ENCODE measurements at regions not wholly inside any gene's neighbourhood (a gene's known extent, or its start where the extent isn't known, plus 50 kb on each side); places are given as distances from the start of the nearest gene placed in this dataset.

DNA sequence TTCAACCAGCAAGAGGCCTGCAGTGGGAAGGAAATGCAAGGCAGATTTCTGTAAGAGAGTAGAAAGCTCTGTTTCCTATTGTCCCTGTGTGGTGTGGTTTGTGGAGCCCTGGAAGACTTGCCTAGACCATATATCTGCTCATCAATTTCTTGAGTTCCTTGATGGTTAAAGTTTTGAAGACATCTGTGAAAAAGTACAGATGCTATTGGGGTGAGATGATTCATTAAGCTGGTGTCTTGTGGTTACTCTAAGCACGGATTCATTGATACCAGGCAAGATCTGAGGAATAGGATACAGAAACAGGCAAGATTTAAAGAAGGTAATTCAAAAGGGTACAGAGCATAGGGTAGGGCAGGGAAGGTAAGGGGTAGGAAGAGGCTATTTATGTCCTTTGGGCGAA is 275.8 kb upstream of the SESN3 start:
- no peak overlapping the region for H3K4me3 ChIP-seq (ENCODE audit: low read depth, low read length)
- ChIA-PET POLR2A (no interaction called here), CTCF (interaction anchor here (1.0 kb wide), 1 partner anchor 10 kb away, joined by 3 read pairs; no protein-coding TSS in a partner anchor)
- TF ChIP-seq, protein P1, sequence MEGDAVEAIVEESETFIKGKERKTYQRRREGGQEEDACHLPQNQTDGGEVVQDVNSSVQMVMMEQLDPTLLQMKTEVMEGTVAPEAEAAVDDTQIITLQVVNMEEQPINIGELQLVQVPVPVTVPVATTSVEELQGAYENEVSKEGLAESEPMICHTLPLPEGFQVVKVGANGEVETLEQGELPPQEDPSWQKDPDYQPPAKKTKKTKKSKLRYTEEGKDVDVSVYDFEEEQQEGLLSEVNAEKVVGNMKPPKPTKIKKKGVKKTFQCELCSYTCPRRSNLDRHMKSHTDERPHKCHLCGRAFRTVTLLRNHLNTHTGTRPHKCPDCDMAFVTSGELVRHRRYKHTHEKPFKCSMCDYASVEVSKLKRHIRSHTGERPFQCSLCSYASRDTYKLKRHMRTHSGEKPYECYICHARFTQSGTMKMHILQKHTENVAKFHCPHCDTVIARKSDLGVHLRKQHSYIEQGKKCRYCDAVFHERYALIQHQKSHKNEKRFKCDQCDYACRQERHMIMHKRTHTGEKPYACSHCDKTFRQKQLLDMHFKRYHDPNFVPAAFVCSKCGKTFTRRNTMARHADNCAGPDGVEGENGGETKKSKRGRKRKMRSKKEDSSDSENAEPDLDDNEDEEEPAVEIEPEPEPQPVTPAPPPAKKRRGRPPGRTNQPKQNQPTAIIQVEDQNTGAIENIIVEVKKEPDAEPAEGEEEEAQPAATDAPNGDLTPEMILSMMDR (IDR thresholded peaks at IDR 0.05; ENCODE audit: insufficient read depth, low read length, missing control alignments), result no peak
- DNase-seq (ENCODE audit: low read depth, low spot score), result no peak

DNA sequence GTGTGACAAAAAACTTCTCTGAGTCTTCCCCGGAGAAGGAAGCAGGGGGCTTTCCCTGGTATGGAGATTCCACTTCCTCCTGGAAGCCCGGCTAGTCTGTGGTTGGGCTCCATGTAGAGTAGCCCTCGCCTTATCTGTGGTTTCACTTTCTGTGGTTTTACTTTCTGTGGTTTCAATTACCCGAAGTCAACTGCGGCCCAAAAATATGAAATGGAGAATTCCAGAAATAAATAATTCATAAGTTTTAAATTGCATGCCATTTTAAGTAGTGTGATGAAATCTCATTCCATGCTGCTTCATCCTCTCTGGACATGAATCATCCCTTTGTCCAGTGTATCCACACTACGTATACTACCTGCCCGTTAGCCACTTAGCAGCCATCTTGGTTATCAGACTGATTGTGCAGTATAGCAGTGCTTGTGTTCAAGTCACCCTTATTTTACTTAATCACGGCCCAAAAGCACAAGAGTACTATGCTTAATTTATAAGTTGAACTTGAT is 275.0 kb upstream of the SESN3 start:
- TF ChIP-seq, protein P1 (IDR thresholded peaks at IDR 0.05; ENCODE audit: insufficient read depth, low read length, missing control alignments), result no peak
- ChIA-PET POLR2A (no interaction called here), CTCF (interaction anchor here (1.0 kb wide), 1 partner anchor 53 kb away, joined by 3 read pairs; no protein-coding TSS in a partner anchor)
- H3K4me3 ChIP-seq (ENCODE audit: low read depth, low read length), result no peak overlapping the region
- DNase-seq (ENCODE audit: low read depth, low spot score), result peak; percentile 50

DNA sequence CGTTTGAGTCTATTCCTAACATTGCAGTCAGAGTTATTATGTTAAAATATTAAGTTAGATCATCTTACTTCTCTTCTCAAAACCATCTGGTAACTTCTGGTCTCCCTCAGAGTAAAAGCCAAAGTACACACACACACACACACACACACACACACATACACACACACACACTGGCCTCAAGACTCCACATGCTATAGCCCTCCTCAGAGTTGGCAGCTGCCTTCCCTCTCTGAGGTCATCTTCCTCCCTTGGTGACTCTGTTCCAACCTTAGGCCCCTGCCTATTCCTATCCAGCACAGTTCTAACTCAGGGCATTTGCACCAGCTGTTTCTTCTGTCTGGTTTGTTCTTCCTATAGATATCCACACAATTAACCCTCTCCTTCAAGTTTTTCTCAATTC is 272.0 kb upstream of the SESN3 start:
- no peak overlapping the region for H3K4me3 ChIP-seq (ENCODE audit: low read depth, low read length)
- peak; percentile 36 for DNase-seq (ENCODE audit: low read depth, low spot score)
- POLR2A ChIA-PET, result no interaction called here
- TF ChIP-seq, protein P1 (IDR thresholded peaks at IDR 0.05; ENCODE audit: insufficient read depth, low read length, missing control alignments), result no peak
- CTCF ChIA-PET, result interaction anchor here (1.5 to 1.7 kb wide), 2 partner anchors 13 to 201 kb away, joined by 4 to 5 read pairs; no protein-coding TSS in a partner anchor

DNA sequence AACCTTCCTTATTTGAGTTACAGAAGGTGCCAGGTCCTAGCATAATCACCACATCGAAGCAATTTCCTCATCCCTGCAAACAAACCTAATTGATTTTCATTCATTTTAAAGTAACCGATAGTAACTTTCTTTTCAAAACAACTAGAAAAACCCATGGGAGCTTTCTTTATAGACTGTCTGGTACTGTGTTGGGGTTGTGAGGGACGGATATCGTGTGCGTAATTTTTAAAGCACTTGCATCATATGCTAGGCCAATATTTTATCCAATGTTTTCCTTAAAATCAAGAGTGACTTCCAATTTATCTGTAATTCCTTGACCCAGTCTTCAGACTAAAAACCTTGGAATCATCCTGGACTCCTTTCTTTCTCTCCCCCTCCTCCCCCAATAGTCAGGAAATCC is 271.5 kb upstream of the SESN3 start:
- ChIA-PET POLR2A (no interaction called here), CTCF (interaction anchor here (0.8 to 1.7 kb wide), 4 partner anchors 9 to 204 kb away, joined by 3 to 5 read pairs (median 4); no protein-coding TSS in a partner anchor)
- H3K4me3 ChIP-seq (ENCODE audit: low read depth, low read length), result no peak overlapping the region
- TF ChIP-seq, protein P1 (IDR thresholded peaks at IDR 0.05; ENCODE audit: insufficient read depth, low read length, missing control alignments), result no peak
- DNase-seq (ENCODE audit: low read depth, low spot score), result no peak

DNA sequence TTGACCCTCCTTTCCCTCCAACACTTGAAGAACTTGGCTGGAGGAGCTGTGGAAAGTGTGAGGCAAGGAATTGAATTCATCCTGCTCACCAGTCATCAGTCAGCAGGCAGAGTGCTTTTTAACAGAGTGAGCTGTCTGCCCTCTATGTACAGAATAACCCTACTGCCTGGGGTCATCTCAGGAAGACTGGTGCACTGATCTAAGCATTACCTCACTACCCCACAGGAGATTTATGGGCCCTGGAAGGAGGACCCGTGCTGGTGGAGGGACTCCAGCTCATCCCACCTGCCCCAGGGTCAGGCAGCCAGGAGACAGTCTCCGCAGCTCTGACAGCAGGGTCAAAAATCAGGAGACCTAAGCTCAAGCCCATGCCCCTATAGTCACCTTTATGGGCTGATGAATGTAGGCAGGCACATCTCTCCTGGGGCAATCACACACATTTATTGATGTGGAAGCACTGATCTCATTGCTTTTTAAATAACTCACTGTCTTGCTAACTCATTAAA is 270.8 kb upstream of the SESN3 start:
- H3K4me3 ChIP-seq (ENCODE audit: low read depth, low read length), result no peak overlapping the region
- DNase-seq (ENCODE audit: low read depth, low spot score), result no peak
- CTCF ChIA-PET, result interaction anchor here (0.8 to 1.7 kb wide), 5 partner anchors 10 to 205 kb away, joined by 3 to 5 read pairs (median 3); no protein-coding TSS in a partner anchor
- TF ChIP-seq, protein P1 (IDR thresholded peaks at IDR 0.05; ENCODE audit: insufficient read depth, low read length, missing control alignments), result no peak
- POLR2A ChIA-PET, result interaction anchor here (0.7 kb wide), 1 partner anchor 335 kb away, joined by 3 read pairs; no protein-coding TSS in a partner anchor

DNA sequence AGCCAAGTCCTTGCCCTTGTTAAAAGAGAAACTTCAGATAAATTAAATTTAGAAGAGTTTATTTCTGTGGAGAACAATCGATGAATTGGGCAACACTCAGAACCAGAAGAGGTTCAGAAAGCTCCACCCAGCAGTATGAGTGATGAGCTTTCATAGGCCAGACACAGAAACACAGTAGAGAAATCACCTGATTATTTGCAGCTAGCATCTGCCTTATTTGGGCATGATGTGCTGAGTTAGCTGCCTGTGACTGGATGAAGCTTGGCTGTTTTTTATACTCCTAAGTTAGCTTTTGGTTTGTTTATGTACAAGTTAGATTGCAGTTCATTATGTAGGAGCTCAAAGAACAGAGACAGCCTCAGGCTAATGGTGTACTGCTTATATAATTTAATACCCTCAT is 269.5 kb upstream of the SESN3 start:
- no peak for DNase-seq (ENCODE audit: low read depth, low spot score)
- TF ChIP-seq, protein P1 (IDR thresholded peaks at IDR 0.05; ENCODE audit: insufficient read depth, low read length, missing control alignments), result no peak
- no peak overlapping the region for H3K4me3 ChIP-seq (ENCODE audit: low read depth, low read length)
- CTCF ChIA-PET, result no interaction called here
- POLR2A ChIA-PET, result interaction anchor here (1.0 to 1.3 kb wide), 2 partner anchors 95 to 269 kb away, joined by 3 to 4 read pairs; partner anchors contain the start of gene SESN3
